ENCODE measurements at regions not wholly inside any gene's neighbourhood (a gene's known extent, or its start where the extent isn't known, plus 50 kb on each side); places are given as distances from the start of the nearest gene placed in this dataset.
"Not testable (repeated sequence)": the region's sequence is repeated elsewhere in the genome, so short reads cannot be mapped to it uniquely, and the experiment has no call there.

GRCh38 chr10:2036209-2036608, 298.9 kb upstream of the ADARB2 start:
- Mint-ChIP-seq H3K36me3 (ENCODE audit: low read depth) (0 out of 2 replicates have a peak, but pooled peaks cover 5% of the 10 kb centered on the region), H3K4me3 (no peak overlapping the region), H3K4me1 (ENCODE audit: low read depth) (no peaks in the 10 kb centered on the region), H3K9me3 (peaks cover 42% of the 10 kb centered on the region), H3K27ac (no peak overlapping the region), H3K27me3 (ENCODE audit: insufficient read depth) (no peaks in the 10 kb centered on the region; the same call in none of the 2 replicates)
- no peak for TF ChIP-seq CTCF (IDR thresholded peaks at IDR 0.05)
- no peak for DNase-seq

- Mint-ChIP-seq H3K27me3 (ENCODE audit: insufficient read depth) (no peaks in the 10 kb centered on the region), H3K9me3 (peaks cover 35% of the 10 kb centered on the region), H3K36me3 (ENCODE audit: low read depth) (0 out of 2 replicates have a peak, but pooled peaks cover 2% of the 10 kb centered on the region), H3K4me3 (no peak overlapping the region), H3K4me1 (ENCODE audit: low read depth) (no peaks in the 10 kb centered on the region), H3K27ac (no peak overlapping the region)
- DNase-seq: no peak
- no peak for TF ChIP-seq CTCF (IDR thresholded peaks at IDR 0.05)
These were observed 292.7 kb upstream of the ADARB2 start for GRCh38 chr10:2030046-2030445.

- Mint-ChIP-seq H3K27me3 (ENCODE audit: insufficient read depth) (no peaks in the 10 kb centered on the region), H3K4me3 (no peak overlapping the region), H3K36me3 (ENCODE audit: low read depth) (no peaks in the 10 kb centered on the region), H3K4me1 (ENCODE audit: low read depth) (no peaks in the 10 kb centered on the region), H3K27ac (no peak overlapping the region), H3K9me3 (peaks cover 44% of the 10 kb centered on the region)
- DNase-seq: no peak
- no peak for TF ChIP-seq CTCF (IDR thresholded peaks at IDR 0.05)
These were observed 289.6 kb upstream of the ADARB2 start for GRCh38 chr10:2026936-2027335.

- DNase-seq; H3K4me3 Mint-ChIP-seq; H3K27me3 Mint-ChIP-seq (ENCODE audit: insufficient read depth); H3K36me3 Mint-ChIP-seq (ENCODE audit: low read depth); H3K4me1 Mint-ChIP-seq (ENCODE audit: low read depth); H3K27ac Mint-ChIP-seq: not testable (repeated sequence)
- peaks cover 49% of the 10 kb centered on the region for H3K9me3 Mint-ChIP-seq
These were observed 287.4 kb upstream of the ADARB2 start for GRCh38 chr10:2024750-2025149.

- Mint-ChIP-seq H3K27ac (no peak overlapping the region), H3K4me3 (no peak overlapping the region), H3K36me3 (ENCODE audit: low read depth) (no peaks in the 10 kb centered on the region), H3K27me3 (ENCODE audit: insufficient read depth) (no peaks in the 10 kb centered on the region; the same call in 1 of the 2 replicates), H3K4me1 (ENCODE audit: low read depth) (no peaks in the 10 kb centered on the region), H3K9me3 (peaks cover 52% of the 10 kb centered on the region)
- TF ChIP-seq CTCF (IDR thresholded peaks at IDR 0.05): no peak
- DNase-seq: no peak
These were observed 286.4 kb upstream of the ADARB2 start for GRCh38 chr10:2023687-2024086.

GRCh38 chr10:2022401-2022800, 285.1 kb upstream of the ADARB2 start:
- Mint-ChIP-seq H3K27me3 (ENCODE audit: insufficient read depth) (no peaks in the 10 kb centered on the region; the same call in 1 of the 2 replicates), H3K4me3 (no peak overlapping the region), H3K27ac (no peak overlapping the region), H3K9me3 (peaks cover 61% of the 10 kb centered on the region), H3K36me3 (ENCODE audit: low read depth) (no peaks in the 10 kb centered on the region), H3K4me1 (ENCODE audit: low read depth) (no peaks in the 10 kb centered on the region)
- TF ChIP-seq CTCF (IDR thresholded peaks at IDR 0.05): no peak
- no peak for DNase-seq

Measured in HFFc6 (cell line).